Neural cell (in vitro differentiated cells): ENCODE measurements at regions not wholly inside any gene's neighbourhood (a gene's known extent, or its start where the extent isn't known, plus 50 kb on each side); places are given as distances from the start of the nearest gene placed in this dataset.

Experiments used
- H2AFZ ChIP-seq: fragments of 200-600, 300-800 bp; sonication (generic), shearing (Covaris generic); 2 replicates; pipeline ENCODE4 v1.6.0; 2014; ENCODE audit warnings: low read depth, mild to moderate bottlenecking, antibody characterized with exemption, low read length, moderate library complexity
- H3F3A ChIP-seq: fragments of 200-600 bp; shearing (Covaris generic); 2 replicates; pipeline ENCODE4 v1.6.1; 2016; ENCODE audit warnings: mild to moderate bottlenecking, moderate library complexity, mixed read lengths, antibody characterized with exemption, low read length; ENCODE audit not compliant: insufficient read depth, poor library complexity, severe bottlenecking
- H3K27ac ChIP-seq: fragments of 200-600, 300-800 bp; sonication (generic), shearing (Covaris generic); 2 replicates; pipeline ENCODE4 v1.5.1; 2014; ENCODE audit warnings: mild to moderate bottlenecking, low read length, moderate library complexity
- H3K27me3 ChIP-seq: fragments of 300-800, 200-600 bp; sonication (generic), shearing (Covaris generic); 2 replicates; pipeline ENCODE4 v1.6.0; 2014; ENCODE audit warnings: mild to moderate bottlenecking, low read depth, low read length, moderate library complexity; ENCODE audit not compliant: insufficient read depth
- H3K36me3 ChIP-seq: fragments of 300-800, 200-600 bp; sonication (generic), shearing (Covaris generic); 2 replicates; pipeline ENCODE4 v1.5.1; 2014; ENCODE audit warnings: mild to moderate bottlenecking, antibody characterized with exemption, low read length, moderate library complexity; ENCODE audit not compliant: insufficient read depth
- H3K4me2 ChIP-seq: fragments of 300-800, 200-600 bp; sonication (generic), shearing (Covaris generic); 2 replicates; pipeline ENCODE4 v1.6.0; 2014; ENCODE audit warnings: mild to moderate bottlenecking, low read length
- H3K4me3 ChIP-seq: fragments of 300-800, 200-600 bp; sonication (generic), shearing (Covaris generic); 2 replicates; pipeline ENCODE4 v1.5.1; 2014; ENCODE audit warnings: mild to moderate bottlenecking, low read length, moderate library complexity
- H3K79me2 ChIP-seq: fragments of 200-600 bp; shearing (Covaris generic); replicated peaks from 2 replicates; pipeline ENCODE4 v1.6.0; 2014; ENCODE audit warnings: mild to moderate bottlenecking, low read length, moderate library complexity; ENCODE audit not compliant: insufficient read depth
- H3K9ac ChIP-seq: fragments of 300-800, 200-600 bp; sonication (generic), shearing (Covaris generic); 2 replicates; pipeline ENCODE4 v1.6.1; 2016; ENCODE audit warnings: mild to moderate bottlenecking, low read length, mixed read lengths
- H3K9me2 ChIP-seq: fragments of 200-600 bp; shearing (Covaris generic); 2 replicates; pipeline ENCODE4 v1.6.1; 2016; ENCODE audit warnings: mild to moderate bottlenecking, low read length, mixed read lengths; ENCODE audit not compliant: insufficient read depth
- H3K9me3 ChIP-seq: fragments of 200-600, 300-800 bp; sonication (generic), shearing (Covaris generic); 2 replicates; pipeline ENCODE4 v1.6.1; 2016; ENCODE audit warnings: mild to moderate bottlenecking, mixed run types, low read length, moderate library complexity, mixed read lengths
- H4K20me1 ChIP-seq: fragments of 200-600 bp; shearing (Covaris generic); 2 replicates; pipeline ENCODE4 v1.6.1; 2016; ENCODE audit warnings: mild to moderate bottlenecking, mixed run types; ENCODE audit not compliant: insufficient read depth
- EP300 ChIP-seq: fragments of 450-650 bp; conservative IDR thresholded peaks from 2 replicates; pipeline ENCODE4 v1.6.1; 2014; ENCODE audit warnings: antibody characterized with exemption, mild to moderate bottlenecking, moderate library complexity; ENCODE audit not compliant: poor library complexity, severe bottlenecking
- EZH2 ChIP-seq: fragments of 200-600, 300-800 bp; shearing (Covaris generic), sonication (generic); IDR thresholded peaks from 2 replicates; pipeline ENCODE4 v1.6.1; 2014; ENCODE audit warnings: antibody characterized with exemption, low read length, borderline replicate concordance, mild to moderate bottlenecking; ENCODE audit not compliant: insufficient read depth, poor library complexity, severe bottlenecking
- MXI1 ChIP-seq: fragments of 450-650 bp; conservative IDR thresholded peaks from 2 replicates; pipeline ENCODE4 v1.6.1; 2014; ENCODE audit warnings: antibody characterized with exemption, mild to moderate bottlenecking; ENCODE audit not compliant: poor library complexity, severe bottlenecking
- POLR2AphosphoS5 ChIP-seq: IDR thresholded peaks from 2 replicates; pipeline ENCODE4 v1.6.1; 2012
- RAD21 ChIP-seq: fragments of 450-650 bp; conservative IDR thresholded peaks from 2 replicates; pipeline ENCODE4 v1.6.1; 2014; ENCODE audit warnings: antibody characterized with exemption, mild to moderate bottlenecking, moderate library complexity
- SMC3 ChIP-seq: fragments of 450-650 bp; conservative IDR thresholded peaks from 2 replicates; pipeline ENCODE4 v1.6.1; 2014; ENCODE audit warnings: antibody characterized with exemption, mild to moderate bottlenecking, moderate library complexity; ENCODE audit not compliant: poor library complexity
- TAF1 ChIP-seq: IDR thresholded peaks from 2 replicates; pipeline ENCODE4 v1.6.1; 2012; ENCODE audit warnings: low read depth
- TF ChIP-seq, protein P1 (sequence below): fragments of 450-650 bp; IDR thresholded peaks from 2 replicates; pipeline ENCODE4 v1.5.1; 2014; ENCODE audit warnings: antibody characterized with exemption, mild to moderate bottlenecking, moderate library complexity; ENCODE audit not compliant: poor library complexity, severe bottlenecking
- TF ChIP-seq, protein P2 (sequence below): IDR thresholded peaks from 2 replicates; pipeline ENCODE4 v1.6.1; 2012; ENCODE audit warnings: borderline replicate concordance

DNA sequence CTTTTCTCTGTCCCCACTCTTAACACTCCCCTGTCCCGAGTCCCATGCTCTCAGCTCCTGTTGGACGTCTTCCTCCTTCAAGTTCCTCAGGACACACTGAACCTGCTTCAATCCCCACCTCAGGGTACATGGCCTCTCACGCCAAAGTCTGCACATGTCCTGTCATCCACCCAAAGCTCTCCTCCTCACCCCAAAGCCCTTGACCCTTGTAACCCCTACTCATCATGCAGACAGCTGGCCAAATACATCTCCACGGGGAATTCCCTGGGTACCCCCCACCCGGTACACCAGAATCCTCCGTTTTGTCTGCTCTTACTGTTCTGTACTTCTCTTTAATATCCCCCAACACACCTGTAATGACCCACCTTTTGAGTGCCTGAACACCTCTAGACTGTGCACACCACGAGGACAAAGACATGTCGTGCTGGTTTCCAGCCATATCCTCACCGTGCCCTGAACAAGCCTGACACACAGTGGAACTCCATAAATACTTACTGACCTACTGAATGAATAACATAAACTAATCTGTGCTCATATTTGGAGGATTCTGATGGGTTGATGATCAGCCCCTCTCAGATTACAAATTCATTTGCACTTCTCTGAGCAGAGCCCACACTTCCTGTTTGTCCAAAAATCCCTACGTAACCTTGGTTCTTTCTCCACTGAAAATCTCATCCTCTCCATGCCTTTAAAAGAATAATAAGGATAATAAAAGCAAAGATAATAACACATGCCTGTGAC, 66.8 kb upstream of the EYA2 start:
- Histone ChIP-seq H3K9ac (no peak overlapping the region), H3K9me3 (no peaks in the 10 kb centered on the region), H3K4me2 (no peak overlapping the region), H3K4me3 (no peak overlapping the region), H3K9me2 (no peaks in the 10 kb centered on the region), H3K27me3 (no peaks in the 10 kb centered on the region), H2AFZ (no peak overlapping the region), H4K20me1 (no peaks in the 10 kb centered on the region), H3K36me3 (no peaks in the 10 kb centered on the region), H3K79me2 (no peaks in the 10 kb centered on the region), H3K27ac (no peak overlapping the region), H3F3A (no peaks in the 10 kb centered on the region)
- TF ChIP-seq EP300 (no peak), TAF1 (no peak), RAD21 (no peak), SMC3 (no peak), MXI1 (no peak), POLR2AphosphoS5 (no peak), EZH2 (no peak)
- TF ChIP-seq, protein P1, sequence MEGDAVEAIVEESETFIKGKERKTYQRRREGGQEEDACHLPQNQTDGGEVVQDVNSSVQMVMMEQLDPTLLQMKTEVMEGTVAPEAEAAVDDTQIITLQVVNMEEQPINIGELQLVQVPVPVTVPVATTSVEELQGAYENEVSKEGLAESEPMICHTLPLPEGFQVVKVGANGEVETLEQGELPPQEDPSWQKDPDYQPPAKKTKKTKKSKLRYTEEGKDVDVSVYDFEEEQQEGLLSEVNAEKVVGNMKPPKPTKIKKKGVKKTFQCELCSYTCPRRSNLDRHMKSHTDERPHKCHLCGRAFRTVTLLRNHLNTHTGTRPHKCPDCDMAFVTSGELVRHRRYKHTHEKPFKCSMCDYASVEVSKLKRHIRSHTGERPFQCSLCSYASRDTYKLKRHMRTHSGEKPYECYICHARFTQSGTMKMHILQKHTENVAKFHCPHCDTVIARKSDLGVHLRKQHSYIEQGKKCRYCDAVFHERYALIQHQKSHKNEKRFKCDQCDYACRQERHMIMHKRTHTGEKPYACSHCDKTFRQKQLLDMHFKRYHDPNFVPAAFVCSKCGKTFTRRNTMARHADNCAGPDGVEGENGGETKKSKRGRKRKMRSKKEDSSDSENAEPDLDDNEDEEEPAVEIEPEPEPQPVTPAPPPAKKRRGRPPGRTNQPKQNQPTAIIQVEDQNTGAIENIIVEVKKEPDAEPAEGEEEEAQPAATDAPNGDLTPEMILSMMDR: no peak
- TF ChIP-seq, protein P2, sequence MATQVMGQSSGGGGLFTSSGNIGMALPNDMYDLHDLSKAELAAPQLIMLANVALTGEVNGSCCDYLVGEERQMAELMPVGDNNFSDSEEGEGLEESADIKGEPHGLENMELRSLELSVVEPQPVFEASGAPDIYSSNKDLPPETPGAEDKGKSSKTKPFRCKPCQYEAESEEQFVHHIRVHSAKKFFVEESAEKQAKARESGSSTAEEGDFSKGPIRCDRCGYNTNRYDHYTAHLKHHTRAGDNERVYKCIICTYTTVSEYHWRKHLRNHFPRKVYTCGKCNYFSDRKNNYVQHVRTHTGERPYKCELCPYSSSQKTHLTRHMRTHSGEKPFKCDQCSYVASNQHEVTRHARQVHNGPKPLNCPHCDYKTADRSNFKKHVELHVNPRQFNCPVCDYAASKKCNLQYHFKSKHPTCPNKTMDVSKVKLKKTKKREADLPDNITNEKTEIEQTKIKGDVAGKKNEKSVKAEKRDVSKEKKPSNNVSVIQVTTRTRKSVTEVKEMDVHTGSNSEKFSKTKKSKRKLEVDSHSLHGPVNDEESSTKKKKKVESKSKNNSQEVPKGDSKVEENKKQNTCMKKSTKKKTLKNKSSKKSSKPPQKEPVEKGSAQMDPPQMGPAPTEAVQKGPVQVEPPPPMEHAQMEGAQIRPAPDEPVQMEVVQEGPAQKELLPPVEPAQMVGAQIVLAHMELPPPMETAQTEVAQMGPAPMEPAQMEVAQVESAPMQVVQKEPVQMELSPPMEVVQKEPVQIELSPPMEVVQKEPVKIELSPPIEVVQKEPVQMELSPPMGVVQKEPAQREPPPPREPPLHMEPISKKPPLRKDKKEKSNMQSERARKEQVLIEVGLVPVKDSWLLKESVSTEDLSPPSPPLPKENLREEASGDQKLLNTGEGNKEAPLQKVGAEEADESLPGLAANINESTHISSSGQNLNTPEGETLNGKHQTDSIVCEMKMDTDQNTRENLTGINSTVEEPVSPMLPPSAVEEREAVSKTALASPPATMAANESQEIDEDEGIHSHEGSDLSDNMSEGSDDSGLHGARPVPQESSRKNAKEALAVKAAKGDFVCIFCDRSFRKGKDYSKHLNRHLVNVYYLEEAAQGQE: no peak

DNA sequence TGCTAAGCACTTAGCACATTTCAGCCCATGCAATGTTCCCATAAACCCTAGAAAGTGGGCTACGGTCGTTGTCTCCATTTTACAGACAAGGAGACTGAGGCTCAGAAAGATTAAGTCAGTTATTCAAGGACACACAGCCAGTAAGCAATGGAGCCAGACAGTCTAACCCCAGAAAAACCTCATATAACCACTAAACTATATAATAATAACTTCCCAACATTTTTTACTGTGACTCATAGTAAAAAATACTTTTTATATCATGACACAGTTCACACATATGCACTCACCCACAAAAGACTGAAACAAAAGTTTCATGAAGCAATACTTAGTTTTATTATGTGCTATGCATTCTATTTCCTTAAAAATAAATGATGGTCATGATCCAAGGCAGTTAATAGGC, 66.2 kb upstream of the EYA2 start:
- no peaks in the 10 kb centered on the region for H3K79me2 ChIP-seq
- TF ChIP-seq SMC3 (no peak), MXI1 (no peak), TAF1 (no peak), POLR2AphosphoS5 (no peak), RAD21 (no peak), EZH2 (no peak), EP300 (no peak)
- TF ChIP-seq, protein P2: no peak
- TF ChIP-seq, protein P1: no peak
- no peaks in the 10 kb centered on the region for H3K9me2 ChIP-seq
- H4K20me1 ChIP-seq: no peaks in the 10 kb centered on the region
- H3K4me2 ChIP-seq: no peak overlapping the region
- no peak overlapping the region for H3K4me3 ChIP-seq
- H3K27me3 ChIP-seq: no peaks in the 10 kb centered on the region
- no peak overlapping the region for H3K9ac ChIP-seq
- no peak overlapping the region for H3K27ac ChIP-seq
- no peaks in the 10 kb centered on the region for H3K36me3 ChIP-seq
- no peaks in the 10 kb centered on the region for H3K9me3 ChIP-seq
- no peak overlapping the region for H2AFZ ChIP-seq
- H3F3A ChIP-seq: no peaks in the 10 kb centered on the region
